GM21528 (cell line): ENCODE measurements at regions not wholly inside any gene's neighbourhood (a gene's known extent, or its start where the extent isn't known, plus 50 kb on each side); places are given as distances from the start of the nearest gene placed in this dataset.
"Not testable (repeated sequence)": the region's sequence is repeated elsewhere in the genome, so short reads cannot be mapped to it uniquely, and the experiment has no call there.

Source experiments
- ATAC-seq: cut with Tn5 transposase; IDR thresholded peaks from one replicate; pipeline ENCODE4 v1.9.1; 2021; ENCODE audit warnings: mild to moderate bottlenecking, moderate library complexity; ENCODE audit not compliant: unreplicated experiment, low FRiP score

- no peak for ATAC-seq
These were observed 262.2 kb upstream of the ARRDC3 start for GRCh38 chr5:91645347-91645746.

- no peak for ATAC-seq
These were observed 260.7 kb upstream of the ARRDC3 start for GRCh38 chr5:91643797-91644196.

DNA sequence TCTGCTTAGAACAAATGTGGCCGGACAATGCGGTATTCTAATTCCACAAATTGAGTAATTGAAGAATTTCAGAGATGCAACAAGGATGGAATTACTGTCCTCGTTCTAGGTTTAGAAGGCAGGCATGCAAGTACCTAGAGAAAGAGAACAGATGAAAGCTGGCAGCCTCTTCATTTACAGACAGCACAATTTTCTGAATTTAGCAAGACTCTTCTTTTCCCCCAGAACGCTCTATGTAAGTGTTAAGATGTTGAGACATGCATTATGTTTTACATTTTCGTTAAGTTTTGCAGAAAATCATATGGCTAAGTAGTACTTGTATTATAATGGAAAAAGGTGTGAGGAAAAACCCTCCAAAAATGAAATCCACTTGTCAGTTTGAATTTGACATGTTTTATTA lies 259.5 kb upstream of the ARRDC3 start:
- no peak for ATAC-seq

GRCh38 chr5:91641730-91642350 lies 258.7 kb upstream of the ARRDC3 start:
- no peak for ATAC-seq

- ATAC-seq = no peak
These were observed 256.6 kb upstream of the ARRDC3 start for GRCh38 chr5:91639744-91640143.

DNA sequence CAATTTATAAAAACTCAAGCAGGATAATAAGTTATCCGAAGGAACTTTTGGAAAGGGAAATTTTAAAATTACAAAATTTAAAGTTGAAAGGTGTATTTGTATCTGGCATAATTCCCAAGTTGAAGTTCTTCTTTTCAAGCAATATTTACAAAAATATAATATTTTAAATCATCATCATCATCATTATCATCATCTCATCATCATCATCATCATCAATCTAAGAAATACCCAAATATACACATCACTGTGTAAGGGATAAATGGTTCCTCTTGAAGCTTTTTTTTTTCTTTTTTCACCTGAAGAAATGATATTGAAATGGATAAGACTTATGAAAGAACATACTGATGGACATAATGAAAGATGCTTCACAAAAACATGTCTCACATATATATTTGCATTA lies 254.9 kb upstream of the ARRDC3 start:
- ATAC-seq = no peak

GRCh38 chr5:91635950-91636734 lies 253.0 kb upstream of the ARRDC3 start:
- ATAC-seq = no peak

- ATAC-seq = no peak
These were observed 249.8 kb upstream of the ARRDC3 start for GRCh38 chr5:91632871-91633270.

DNA sequence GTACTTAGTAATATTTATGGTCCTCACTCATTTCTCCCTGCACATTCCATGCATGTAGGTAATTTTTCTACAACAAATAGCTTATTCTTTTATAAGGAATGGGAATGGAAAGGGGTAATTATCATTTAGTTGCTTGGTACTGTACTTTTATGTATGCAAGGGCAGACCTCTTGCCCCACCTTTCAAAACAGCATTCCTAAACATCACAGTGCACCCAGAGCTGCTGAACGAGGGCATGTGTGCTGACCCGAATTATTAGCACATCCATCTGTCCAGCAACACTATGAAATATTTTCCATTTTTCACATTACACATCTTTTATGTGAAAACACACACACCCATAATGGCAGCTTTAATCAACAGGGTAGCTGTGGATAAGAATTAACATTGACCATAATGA lies 228.6 kb upstream of the ARRDC3 start:
- no peak for ATAC-seq

DNA sequence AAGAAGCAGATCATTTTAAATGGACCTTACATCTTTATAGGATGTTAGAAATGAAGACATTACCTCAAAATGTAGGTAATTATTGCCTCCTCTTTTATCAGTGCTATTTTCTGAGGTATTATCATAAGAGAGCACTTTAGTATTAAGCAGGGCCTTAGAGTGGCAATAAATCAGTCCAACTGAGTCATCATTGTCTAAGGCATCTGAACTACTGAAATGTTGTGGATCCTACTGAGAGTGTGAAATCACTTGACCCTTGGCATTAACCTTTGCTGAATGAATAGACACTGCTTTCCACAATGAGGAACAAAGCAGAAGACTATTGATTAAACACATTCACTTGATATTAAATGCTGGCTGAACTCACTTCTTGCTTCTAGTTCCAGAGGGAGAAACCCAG lies 224.6 kb upstream of the ARRDC3 start:
- no peak for ATAC-seq

- no peak for ATAC-seq
These were observed 216.7 kb upstream of the ARRDC3 start for GRCh38 chr5:91599863-91600262.

DNA sequence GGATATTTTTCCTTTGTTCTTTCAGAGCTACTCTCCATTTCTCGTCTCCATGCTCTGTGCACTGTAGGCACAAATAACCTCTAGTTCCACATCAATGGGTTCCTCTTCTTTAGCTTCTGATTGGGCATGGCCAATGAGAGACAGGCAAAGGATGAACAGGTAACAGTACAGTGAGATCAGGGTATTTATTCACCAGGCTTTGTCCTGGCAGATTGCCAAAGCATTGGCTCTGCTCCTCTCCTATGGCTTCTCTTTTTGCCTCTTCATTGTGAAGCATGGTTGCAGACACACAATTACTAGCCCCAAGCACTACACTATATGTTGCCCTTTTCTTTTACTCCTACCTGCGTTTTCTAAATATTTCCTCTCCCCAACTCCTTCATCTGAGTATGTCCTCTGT lies 215.1 kb upstream of the ARRDC3 start:
- no peak for ATAC-seq

DNA sequence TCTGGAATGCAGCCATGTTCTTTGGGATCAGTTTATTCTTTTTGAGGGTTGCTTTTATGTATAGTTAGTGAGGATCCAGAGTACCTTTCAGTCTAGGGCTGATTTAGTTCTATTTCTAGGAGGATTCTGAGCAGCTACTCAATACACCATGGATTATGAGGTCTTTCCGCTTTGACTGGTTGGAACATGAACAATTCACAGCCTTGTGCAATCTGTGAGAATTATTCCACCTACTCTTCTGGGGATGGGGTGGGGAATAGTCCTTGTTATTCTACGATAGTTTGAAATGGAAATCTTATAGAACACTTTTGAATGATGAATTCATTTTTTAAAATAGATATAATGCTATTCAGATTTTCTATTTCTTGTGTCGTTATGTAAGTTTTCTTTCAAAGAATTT lies 212.3 kb upstream of the ARRDC3 start:
- no peak for ATAC-seq

DNA sequence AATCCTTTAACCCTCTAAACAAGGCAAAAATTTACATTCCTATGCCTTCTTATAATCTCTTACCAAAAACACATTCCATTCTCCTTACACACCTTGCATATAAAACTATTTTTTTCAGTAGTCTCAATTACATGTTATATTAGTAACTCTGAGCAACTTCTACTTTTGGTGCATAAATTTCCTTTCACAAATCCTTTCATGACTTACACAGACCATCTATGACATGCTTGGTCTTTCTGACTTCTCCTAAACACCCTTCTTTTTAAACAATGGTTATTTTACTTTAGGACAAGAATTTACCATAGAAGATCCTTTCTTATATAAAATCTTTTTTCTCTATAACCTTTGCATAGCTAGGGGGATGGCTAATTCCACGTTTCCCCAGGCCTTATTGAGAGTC lies 208.0 kb upstream of the ARRDC3 start:
- no peak for ATAC-seq

DNA sequence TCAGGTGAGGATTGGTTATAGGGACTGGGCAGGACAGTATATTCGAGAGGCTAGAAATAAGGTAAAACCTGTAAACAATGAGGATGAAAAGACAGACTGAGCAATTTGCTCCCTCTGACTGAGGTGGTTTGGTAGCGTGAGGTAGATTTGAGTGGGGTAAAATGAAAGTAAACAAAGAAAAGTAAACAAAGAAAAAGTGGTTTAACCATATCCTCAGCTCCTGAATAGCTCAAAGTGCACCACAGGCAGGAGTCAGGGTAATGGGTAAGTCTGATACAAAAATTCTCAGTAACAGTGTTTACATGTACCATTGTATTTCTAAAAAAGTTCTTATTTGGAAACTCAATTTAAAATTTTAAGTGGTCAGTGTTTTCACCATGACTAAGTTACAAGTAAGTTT lies 203.1 kb upstream of the ARRDC3 start:
- ATAC-seq = no peak

GRCh38 chr5:91584352-91584751 lies 201.2 kb upstream of the ARRDC3 start:
- ATAC-seq = no peak

DNA sequence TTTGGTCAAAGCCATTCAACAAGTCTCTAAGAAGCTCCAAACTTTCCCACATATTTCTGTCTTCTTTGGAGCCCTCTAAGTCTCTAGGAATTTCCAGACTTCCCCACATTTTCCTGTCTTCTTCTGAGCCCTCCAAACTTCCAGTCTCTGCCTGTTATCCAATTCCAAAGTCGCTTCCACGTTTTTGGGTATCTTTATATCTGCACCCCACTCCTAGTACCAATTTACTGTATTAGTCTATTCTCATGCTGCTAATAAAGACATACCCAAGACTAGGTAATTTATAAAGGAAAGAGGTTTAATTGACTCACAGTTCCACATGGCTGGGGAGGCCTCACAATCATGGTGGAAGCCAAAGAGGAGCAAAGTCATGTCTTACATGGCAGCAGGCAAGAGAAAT lies 182.9 kb upstream of the ARRDC3 start:
- not testable (repeated sequence) for ATAC-seq

DNA sequence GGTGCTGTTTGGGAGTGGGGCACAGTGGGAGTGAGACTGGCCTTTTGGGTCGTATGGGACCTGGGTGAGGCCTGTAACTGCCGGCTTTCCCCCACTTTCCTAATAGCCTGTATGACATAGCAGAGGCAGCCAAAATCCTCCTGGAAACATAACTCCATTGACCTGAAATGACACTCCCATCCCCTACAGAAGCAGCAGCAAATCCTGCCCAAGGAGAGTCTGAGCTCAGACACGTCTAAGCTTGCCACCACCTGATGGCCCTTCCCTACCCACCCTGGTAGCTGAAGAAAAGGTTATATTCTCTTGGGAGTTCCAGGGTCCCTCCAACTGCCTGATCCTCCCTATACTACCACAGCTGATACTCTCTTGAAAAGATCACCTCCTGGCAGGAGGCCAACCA lies 179.8 kb upstream of the ARRDC3 start:
- no peak for ATAC-seq

DNA sequence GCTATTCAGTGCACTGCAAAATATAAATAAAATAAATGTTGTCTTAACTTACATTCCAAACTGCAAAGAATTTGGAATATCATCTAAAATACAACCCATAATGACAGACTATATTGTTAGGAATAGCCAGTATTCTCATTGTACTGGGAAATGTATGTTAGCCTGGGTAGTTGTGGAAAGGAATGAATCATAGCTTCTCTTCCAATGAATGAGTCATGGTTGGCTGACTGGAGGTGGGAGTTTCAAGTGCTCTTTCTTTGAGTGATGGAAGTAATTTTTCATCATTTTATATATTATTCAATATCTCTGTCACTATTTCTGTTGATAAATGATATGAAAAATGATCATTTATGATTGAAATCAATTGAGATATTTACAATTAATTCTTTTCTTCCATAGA lies 158.6 kb upstream of the ARRDC3 start:
- ATAC-seq = no peak

DNA sequence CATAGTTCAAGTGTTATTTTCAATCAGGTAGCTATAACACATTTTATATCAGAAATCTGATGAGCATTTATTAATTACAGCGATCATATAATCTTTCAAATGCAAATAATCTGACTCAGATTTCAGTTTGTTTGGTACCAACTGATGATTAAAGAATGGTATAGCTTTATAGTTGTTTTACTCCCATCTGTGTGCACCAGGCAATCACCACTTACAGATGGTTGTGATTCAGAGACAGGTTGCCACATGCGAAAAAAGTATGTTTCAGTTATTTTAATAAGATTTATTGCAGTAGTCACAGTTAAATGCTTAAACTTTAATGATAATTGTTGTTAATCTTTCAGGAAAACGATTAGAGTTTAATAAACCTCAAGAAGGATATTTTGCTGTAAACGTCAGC lies 155.1 kb upstream of the ARRDC3 start:
- no peak for ATAC-seq

DNA sequence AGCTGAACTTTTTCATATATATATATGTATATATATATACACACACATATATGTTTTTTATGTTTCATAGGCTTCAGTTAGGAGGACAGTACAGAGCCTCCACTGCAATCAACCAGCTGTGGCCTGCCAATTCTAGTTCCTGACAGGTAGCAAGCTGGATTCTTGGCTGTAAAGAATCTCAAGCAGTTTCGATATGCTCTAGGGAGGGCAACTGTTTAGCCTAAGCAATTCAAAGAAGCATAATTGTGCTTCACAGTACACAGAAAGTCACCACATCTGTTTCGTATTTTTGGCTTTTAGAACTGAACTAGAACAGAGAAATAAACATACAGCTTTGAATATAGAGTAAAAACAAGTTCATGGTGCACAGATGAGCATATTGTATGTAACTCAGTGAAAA lies 152.4 kb upstream of the ARRDC3 start:
- no peak for ATAC-seq

DNA sequence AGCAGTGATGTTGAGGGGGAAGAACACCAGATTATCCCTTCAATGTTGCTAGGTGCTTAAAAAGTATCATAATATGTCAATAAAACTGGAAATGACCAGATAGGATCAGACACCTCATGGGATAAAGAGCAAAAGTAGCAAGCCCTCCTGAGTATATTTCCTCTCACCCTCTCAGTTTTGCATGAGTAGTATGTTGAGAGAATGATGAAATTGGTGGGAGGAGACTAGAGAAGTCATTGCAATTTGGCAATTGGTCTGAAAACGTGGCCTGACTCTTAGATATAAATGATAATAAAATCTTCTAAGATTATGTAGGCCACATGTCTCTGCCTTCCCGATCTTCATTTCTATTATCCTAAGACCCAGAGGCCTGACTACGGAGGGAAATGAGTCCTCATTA lies 151.2 kb upstream of the ARRDC3 start:
- no peak for ATAC-seq
